MCF 10A (cell line): ENCODE measurements at regions not wholly inside any gene's neighbourhood (a gene's known extent, or its start where the extent isn't known, plus 50 kb on each side); places are given as distances from the start of the nearest gene placed in this dataset.
"Not testable (repeated sequence)": the region's sequence is repeated elsewhere in the genome, so short reads cannot be mapped to it uniquely, and the experiment has no call there.

Experiments
- BruUV-seq: library from RNA; stranded (reverse); fragments of 400-500 nt; replicated peaks from 2 replicates; lab custom pipeline; 2021; lab: Mats Ljungman, UMichigan
- CTCF ChIA-PET: fragments of 300-600 bp; sonication (Branson Sonifier 250); formaldehyde crosslinking; extraction: SDS; loops from one replicate; lab custom pipeline; 2021; ENCODE audit warnings: antibody characterized with exemption, inconsistent platforms; lab: Yijun Ruan, JAX
- POLR2A ChIA-PET: fragments of 300-600, 350-650 bp; sonication (Branson Sonifier 250); formaldehyde crosslinking; extraction: SDS; loops from one replicate; lab custom pipeline; 2020; ENCODE audit warnings: antibody characterized with exemption, inconsistent platforms; lab: Yijun Ruan, JAX
- DNase-seq: peaks from one replicate; pipeline ENCODE4 v3.0.0-alpha.2; 2018; ENCODE audit not compliant: unreplicated experiment
- H3K27ac Mint-ChIP-seq: one replicate; pipeline ENCODE4 v1.8.0; 2022; ENCODE audit warnings: mild to moderate bottlenecking, low read depth, mixed read lengths; ENCODE audit not compliant: unreplicated experiment
- H3K27me3 Mint-ChIP-seq: one replicate; pipeline ENCODE4 v1.8.0; 2022; ENCODE audit warnings: mixed read lengths; ENCODE audit not compliant: insufficient read depth, unreplicated experiment
- H3K36me3 Mint-ChIP-seq: one replicate; pipeline ENCODE4 v1.8.0; 2022; ENCODE audit warnings: mild to moderate bottlenecking, moderate library complexity, mixed read lengths; ENCODE audit not compliant: insufficient read depth, unreplicated experiment
- H3K4me1 Mint-ChIP-seq: one replicate; pipeline ENCODE4 v1.8.0; 2022; ENCODE audit warnings: mixed read lengths; ENCODE audit not compliant: insufficient read depth, unreplicated experiment
- H3K4me3 Mint-ChIP-seq: one replicate; pipeline ENCODE4 v1.8.0; 2022; ENCODE audit warnings: mild to moderate bottlenecking, moderate library complexity, mixed read lengths; ENCODE audit not compliant: unreplicated experiment
- H3K9me3 Mint-ChIP-seq: one replicate; pipeline ENCODE4 v1.8.0; 2022; ENCODE audit warnings: mixed read lengths; ENCODE audit not compliant: unreplicated experiment
- CTCF ChIP-seq: fragments of 200-600 bp; IDR thresholded peaks from one replicate; pipeline ENCODE4 v1.8.0; 2022; ENCODE audit warnings: antibody characterized with exemption, mild to moderate bottlenecking; ENCODE audit not compliant: unreplicated experiment
- intact Hi-C: fragments of 100-400 bp; cut with micrococcal nuclease; formaldehyde crosslinking; loops from 2 replicates; pipeline ENCODE4 v1.14.1; 2022

GRCh38 chr4:146104541-146104940 is 71.0 kb upstream of the LSM6 start:
- Mint-ChIP-seq H3K27ac (no peak overlapping the region), H3K27me3 (no peaks in the 10 kb centered on the region), H3K36me3 (no peaks in the 10 kb centered on the region), H3K4me3 (no peak overlapping the region), H3K9me3 (no peaks in the 10 kb centered on the region), H3K4me1 (no peaks in the 10 kb centered on the region)
- DNase-seq: no peak
- POLR2A ChIA-PET: no interaction called here
- BruUV-seq: no TSS peak
- CTCF ChIA-PET: interaction anchor here (1.5 kb wide), 1 partner anchor 9 kb away, joined by 4 read pairs; no protein-coding TSS in a partner anchor
- TF ChIP-seq CTCF: no peak
- intact Hi-C loops: no loop called here

- H3K36me3 Mint-ChIP-seq, BruUV-seq, H3K27ac Mint-ChIP-seq, DNase-seq, POLR2A ChIA-PET, H3K27me3 Mint-ChIP-seq, intact Hi-C loops, H3K9me3 Mint-ChIP-seq, H3K4me3 Mint-ChIP-seq, H3K4me1 Mint-ChIP-seq: not testable (repeated sequence)
- CTCF ChIA-PET: interaction anchor here (1.5 kb wide), 1 partner anchor 9 kb away, joined by 4 read pairs; no protein-coding TSS in a partner anchor
These were observed 71.5 kb upstream of the LSM6 start for GRCh38 chr4:146104052-146104451.

- H3K4me3 Mint-ChIP-seq: no peak overlapping the region
- no peak for DNase-seq
- ChIA-PET POLR2A (no interaction called here), CTCF (interaction anchor here (0.7 to 0.8 kb wide), 2 partner anchors 39 to 65 kb away, joined by 3 read pairs; no protein-coding TSS in a partner anchor)
- no peak for TF ChIP-seq CTCF
- no peaks in the 10 kb centered on the region for H3K4me1 Mint-ChIP-seq
- no peaks in the 10 kb centered on the region for H3K9me3 Mint-ChIP-seq
- H3K27ac Mint-ChIP-seq: no peak overlapping the region
- no TSS peak for BruUV-seq
- H3K27me3 Mint-ChIP-seq: no peaks in the 10 kb centered on the region
- H3K36me3 Mint-ChIP-seq: no peaks in the 10 kb centered on the region
- intact Hi-C loops: loop anchor here (5.0 kb wide), 1 partner anchor 238 kb away; no protein-coding TSS in a partner anchor
These were observed 75.9 kb upstream of the LSM6 start for GRCh38 chr4:146099585-146099984.

- Mint-ChIP-seq H3K9me3 (no peaks in the 10 kb centered on the region), H3K27me3 (no peaks in the 10 kb centered on the region), H3K36me3 (no peaks in the 10 kb centered on the region), H3K4me3 (no peak overlapping the region), H3K27ac (no peak overlapping the region), H3K4me1 (no peaks in the 10 kb centered on the region)
- TF ChIP-seq CTCF: no peak
- intact Hi-C loops: loop anchor here (5.0 kb wide), 1 partner anchor 238 kb away; no protein-coding TSS in a partner anchor
- no peak for DNase-seq
- BruUV-seq: no TSS peak
- ChIA-PET CTCF (interaction anchor here (0.6 to 0.7 kb wide), 3 partner anchors 20 to 1049 kb away, joined by 3 read pairs; no protein-coding TSS in a partner anchor), POLR2A (interaction anchor here (0.6 kb wide), 1 partner anchor 106 kb away, joined by 3 read pairs; no protein-coding TSS in a partner anchor)
These were observed 76.5 kb upstream of the LSM6 start for GRCh38 chr4:146098978-146099377.
